ENCODE measurements at regions not wholly inside any gene's neighbourhood (a gene's known extent, or its start where the extent isn't known, plus 50 kb on each side); places are given as distances from the start of the nearest gene placed in this dataset.

DNA sequence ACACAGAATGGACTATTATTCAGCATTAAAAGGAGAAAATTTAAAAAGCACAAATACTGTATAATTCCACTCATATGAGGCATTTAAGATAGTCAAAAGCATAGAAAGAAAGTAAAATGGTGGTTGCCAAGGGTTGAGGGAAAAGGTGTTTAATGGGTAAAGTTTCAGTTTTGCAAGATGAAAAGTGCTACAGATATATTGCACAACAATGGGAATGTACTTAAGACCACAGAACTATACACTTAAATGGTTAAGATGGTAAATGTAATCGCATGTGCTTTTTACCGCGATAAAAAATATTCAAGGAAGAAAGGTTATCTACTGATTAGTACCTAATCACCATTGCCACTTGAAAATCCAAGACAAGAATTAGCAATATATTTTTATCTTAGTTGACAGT is 71.8 kb upstream of the NOX3 start:
- Histone ChIP-seq H3K36me3 (ENCODE audit: control insufficient read depth, insufficient read depth, low read length) (no peaks in the 10 kb centered on the region), H3K27me3 (ENCODE audit: control insufficient read depth, insufficient read depth, low read length) (no peaks in the 10 kb centered on the region), H3K4me3 (ENCODE audit: low read depth, low read length) (no peak overlapping the region)
- no peak for DNase-seq (ENCODE audit: low read depth)
- TF ChIP-seq, protein P1, sequence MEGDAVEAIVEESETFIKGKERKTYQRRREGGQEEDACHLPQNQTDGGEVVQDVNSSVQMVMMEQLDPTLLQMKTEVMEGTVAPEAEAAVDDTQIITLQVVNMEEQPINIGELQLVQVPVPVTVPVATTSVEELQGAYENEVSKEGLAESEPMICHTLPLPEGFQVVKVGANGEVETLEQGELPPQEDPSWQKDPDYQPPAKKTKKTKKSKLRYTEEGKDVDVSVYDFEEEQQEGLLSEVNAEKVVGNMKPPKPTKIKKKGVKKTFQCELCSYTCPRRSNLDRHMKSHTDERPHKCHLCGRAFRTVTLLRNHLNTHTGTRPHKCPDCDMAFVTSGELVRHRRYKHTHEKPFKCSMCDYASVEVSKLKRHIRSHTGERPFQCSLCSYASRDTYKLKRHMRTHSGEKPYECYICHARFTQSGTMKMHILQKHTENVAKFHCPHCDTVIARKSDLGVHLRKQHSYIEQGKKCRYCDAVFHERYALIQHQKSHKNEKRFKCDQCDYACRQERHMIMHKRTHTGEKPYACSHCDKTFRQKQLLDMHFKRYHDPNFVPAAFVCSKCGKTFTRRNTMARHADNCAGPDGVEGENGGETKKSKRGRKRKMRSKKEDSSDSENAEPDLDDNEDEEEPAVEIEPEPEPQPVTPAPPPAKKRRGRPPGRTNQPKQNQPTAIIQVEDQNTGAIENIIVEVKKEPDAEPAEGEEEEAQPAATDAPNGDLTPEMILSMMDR (IDR thresholded peaks at IDR 0.05; ENCODE audit: insufficient read depth, low read length, poor library complexity, severe bottlenecking), result no peak

GRCh38 chr6:155523821-155524651 is 68.4 kb upstream of the NOX3 start:
- Histone ChIP-seq H3K27me3 (ENCODE audit: control insufficient read depth, insufficient read depth, low read length) (no peaks in the 10 kb centered on the region), H3K4me3 (ENCODE audit: low read depth, low read length) (no peak overlapping the region), H3K36me3 (ENCODE audit: control insufficient read depth, insufficient read depth, low read length) (no peaks in the 10 kb centered on the region)
- TF ChIP-seq, protein P1 (IDR thresholded peaks at IDR 0.05; ENCODE audit: insufficient read depth, low read length, poor library complexity, severe bottlenecking), result no peak
- DNase-seq (ENCODE audit: low read depth), result no peak

GRCh38 chr6:155521719-155522118 is 66.1 kb upstream of the NOX3 start:
- Histone ChIP-seq H3K36me3 (ENCODE audit: control insufficient read depth, insufficient read depth, low read length) (no peaks in the 10 kb centered on the region), H3K4me3 (ENCODE audit: low read depth, low read length) (no peak overlapping the region), H3K27me3 (ENCODE audit: control insufficient read depth, insufficient read depth, low read length) (no peaks in the 10 kb centered on the region)
- DNase-seq (ENCODE audit: low read depth), result no peak
- TF ChIP-seq, protein P1 (IDR thresholded peaks at IDR 0.05; ENCODE audit: insufficient read depth, low read length, poor library complexity, severe bottlenecking), result no peak

GRCh38 chr6:155520078-155520477 is 64.4 kb upstream of the NOX3 start:
- no peak overlapping the region for H3K4me3 ChIP-seq (ENCODE audit: low read depth, low read length)
- H3K36me3 ChIP-seq (ENCODE audit: control insufficient read depth, insufficient read depth, low read length), result no peaks in the 10 kb centered on the region
- DNase-seq (ENCODE audit: low read depth), result no peak
- TF ChIP-seq, protein P1 (IDR thresholded peaks at IDR 0.05; ENCODE audit: insufficient read depth, low read length, poor library complexity, severe bottlenecking), result no peak
- no peaks in the 10 kb centered on the region for H3K27me3 ChIP-seq (ENCODE audit: control insufficient read depth, insufficient read depth, low read length)

- TF ChIP-seq, protein P1 (IDR thresholded peaks at IDR 0.05; ENCODE audit: insufficient read depth, low read length, poor library complexity, severe bottlenecking), result no peak
- Histone ChIP-seq H3K27me3 (ENCODE audit: control insufficient read depth, insufficient read depth, low read length) (no peaks in the 10 kb centered on the region), H3K36me3 (ENCODE audit: control insufficient read depth, insufficient read depth, low read length) (no peaks in the 10 kb centered on the region), H3K4me3 (ENCODE audit: low read depth, low read length) (no peak overlapping the region)
- DNase-seq (ENCODE audit: low read depth), result no peak
These were observed 63.6 kb upstream of the NOX3 start for GRCh38 chr6:155519176-155519738.
